ENCODE measurements at regions not wholly inside any gene's neighbourhood (a gene's known extent, or its start where the extent isn't known, plus 50 kb on each side); places are given as distances from the start of the nearest gene placed in this dataset.
"Not testable (repeated sequence)": the region's sequence is repeated elsewhere in the genome, so short reads cannot be mapped to it uniquely, and the experiment has no call there.

- no peak for DNase-seq
Measured at GRCh38 chr2:238771639-238772038, 76.2 kb upstream of the TWIST2 start.

- no peak for DNase-seq
Measured at GRCh38 chr2:238772635-238773297, 75.1 kb upstream of the TWIST2 start.

GRCh38 chr2:238773472-238773871, 74.4 kb upstream of the TWIST2 start:
- no peak for DNase-seq

- no peak for DNase-seq
Measured at GRCh38 chr2:238774071-238774470, 73.8 kb upstream of the TWIST2 start.

- no peak for DNase-seq
Measured at GRCh38 chr2:238774980-238775509, 72.8 kb upstream of the TWIST2 start.

- no peak for DNase-seq
Measured at GRCh38 chr2:238775591-238775990, 72.3 kb upstream of the TWIST2 start.

- no peak for DNase-seq
Measured at GRCh38 chr2:238776003-238776760, 71.7 kb upstream of the TWIST2 start.

GRCh38 chr2:238776761-238777046, 71.2 kb upstream of the TWIST2 start:
- not testable (repeated sequence) for DNase-seq

GRCh38 chr2:238777369-238778067, 70.4 kb upstream of the TWIST2 start:
- no peak for DNase-seq

- DNase-seq, result peak; percentile 44
Measured at GRCh38 chr2:238784671-238785527, 63.0 kb upstream of the TWIST2 start.

GRCh38 chr2:238785528-238785860, 62.4 kb upstream of the TWIST2 start:
- DNase-seq, result no peak

GRCh38 chr2:238786379-238786778, 61.5 kb upstream of the TWIST2 start:
- no peak for DNase-seq

- DNase-seq, result no peak
Measured at GRCh38 chr2:238786792-238787490, 60.9 kb upstream of the TWIST2 start.

GRCh38 chr2:238787501-238787900, 60.4 kb upstream of the TWIST2 start:
- no peak for DNase-seq

GRCh38 chr2:238789317-238789806, 58.5 kb upstream of the TWIST2 start:
- DNase-seq, result no peak

GRCh38 chr2:238790126-238790832, 57.6 kb upstream of the TWIST2 start:
- DNase-seq, result no peak

GRCh38 chr2:238790833-238791230, 57.1 kb upstream of the TWIST2 start:
- no peak for DNase-seq

- DNase-seq, result no peak
Measured at GRCh38 chr2:238791354-238791753, 56.5 kb upstream of the TWIST2 start.

- no peak for DNase-seq
Measured at GRCh38 chr2:238793306-238793705, 54.6 kb upstream of the TWIST2 start.

GRCh38 chr2:238793801-238794449, 54.0 kb upstream of the TWIST2 start:
- no peak for DNase-seq
